GM23338 (cell line): ENCODE measurements at regions not wholly inside any gene's neighbourhood (a gene's known extent, or its start where the extent isn't known, plus 50 kb on each side); places are given as distances from the start of the nearest gene placed in this dataset.

Experiments
- ATAC-seq: fragments of 200-7000 bp; cut with Tn5 transposase; 3 replicates; pipeline ENCODE4 v1.9.1; 2020
- DNase-seq: peaks from one replicate; pipeline ENCODE4 v3.0.0-alpha.2; 2015; ENCODE audit warnings: low spot score
- H2AFZ ChIP-seq: fragments of 200-600 bp; sonication (generic); 2 replicates; pipeline ENCODE4 v1.8.0; 2016; ENCODE audit warnings: antibody characterized with exemption, mild to moderate bottlenecking, moderate library complexity
- H3F3A ChIP-seq: fragments of 200-600 bp; sonication (generic); replicated peaks from 2 replicates; pipeline ENCODE4 v1.8.0; 2017; ENCODE audit warnings: antibody characterized with exemption, mixed run types, low read depth
- H3K27ac ChIP-seq: fragments of 200-600 bp; sonication (generic); 2 replicates; pipeline ENCODE4 v1.6.1; 2016; ENCODE audit warnings: low read depth
- H3K27me3 ChIP-seq: fragments of 200-600 bp; sonication (generic); 2 replicates; pipeline ENCODE4 v1.8.0; 2016; ENCODE audit warnings: mild to moderate bottlenecking, mixed run types, moderate library complexity; ENCODE audit not compliant: insufficient read depth
- H3K36me3 ChIP-seq: fragments of 200-600 bp; sonication (generic); 2 replicates; pipeline ENCODE4 v1.8.0; 2016; ENCODE audit warnings: mild to moderate bottlenecking; ENCODE audit not compliant: insufficient read depth
- H3K4me1 ChIP-seq: fragments of 200-600 bp; sonication (generic); 2 replicates; pipeline ENCODE4 v1.8.0; 2016; ENCODE audit warnings: mild to moderate bottlenecking, moderate library complexity; ENCODE audit not compliant: insufficient read depth
- H3K4me2 ChIP-seq: fragments of 200-600 bp; sonication (generic); 2 replicates; pipeline ENCODE4 v1.7.1; 2017; ENCODE audit warnings: mixed run types
- H3K4me3 ChIP-seq: fragments of 200-600 bp; sonication (generic); 2 replicates; pipeline ENCODE4 v1.6.1; 2016; ENCODE audit warnings: mixed run types
- H3K79me2 ChIP-seq: fragments of 200-600 bp; sonication (generic); replicated peaks from 2 replicates; pipeline ENCODE4 v1.8.0; 2017; ENCODE audit warnings: mild to moderate bottlenecking; ENCODE audit not compliant: insufficient read depth
- H3K9me2 ChIP-seq: fragments of 200-600 bp; sonication (generic); 2 replicates; pipeline ENCODE4 v1.8.0; 2017; ENCODE audit not compliant: insufficient read depth
- H4K20me1 ChIP-seq: fragments of 200-600 bp; sonication (generic); replicated peaks from 2 replicates; pipeline ENCODE4 v1.8.0; 2017; ENCODE audit warnings: mild to moderate bottlenecking; ENCODE audit not compliant: insufficient read depth
- H3K27ac Mint-ChIP-seq: 2 replicates; pipeline ENCODE4 v1.8.0; 2020; ENCODE audit warnings: inconsistent platforms, mild to moderate bottlenecking, moderate library complexity, mixed read lengths
- H3K27me3 Mint-ChIP-seq: 3 replicates; pipeline ENCODE4 v1.8.0; 2022; ENCODE audit warnings: low read depth, mild to moderate bottlenecking, moderate library complexity, mixed read lengths, inconsistent platforms; ENCODE audit not compliant: insufficient read depth, poor library complexity
- H3K36me3 Mint-ChIP-seq: 3 replicates; pipeline ENCODE4 v1.8.0; 2021; ENCODE audit warnings: low read depth, mild to moderate bottlenecking, inconsistent platforms, moderate library complexity, mixed read lengths
- H3K4me1 Mint-ChIP-seq: 3 replicates; pipeline ENCODE4 v1.8.0; 2020; ENCODE audit warnings: mild to moderate bottlenecking, inconsistent platforms, mixed read lengths
- H3K4me3 Mint-ChIP-seq: 3 replicates; pipeline ENCODE4 v1.8.0; 2021; ENCODE audit warnings: moderate library complexity, mild to moderate bottlenecking, inconsistent platforms, mixed read lengths
- H3K9me3 Mint-ChIP-seq: 3 replicates; pipeline ENCODE4 v1.8.0; 2020; ENCODE audit warnings: moderate library complexity, mild to moderate bottlenecking, inconsistent platforms, mixed read lengths
- CREB1 ChIP-seq: fragments of 250-450 bp; sonication (Bioruptor Pico); IDR thresholded peaks from 2 replicates; pipeline ENCODE4 v1.5.0; 2020; ENCODE audit warnings: low read depth, mild to moderate bottlenecking, moderate library complexity
- CTCF ChIP-seq, 2 experiments: fragments of 200-600 bp in 1 of 2; sonication (generic) in 1 of 2; conservative IDR thresholded peaks; 2 replicates each; pipeline versions ENCODE4 v1.5.1 to v1.6.1; 2016 to 2017; ENCODE audit warnings: antibody characterized with exemption in 2 of 2, low read depth in 2 of 2, mild to moderate bottlenecking in 2 of 2, moderate library complexity in 1 of 2
- ETS1 ChIP-seq: IDR thresholded peaks from 2 replicates; pipeline ENCODE4 v1.6.1; 2016; ENCODE audit warnings: antibody characterized with exemption
- EZH2 ChIP-seq: fragments of 200-600 bp; sonication (generic); IDR thresholded peaks from one replicate; pipeline ENCODE4 v1.8.0; 2017; ENCODE audit warnings: antibody characterized with exemption, mild to moderate bottlenecking, low read depth; ENCODE audit not compliant: unreplicated experiment
- EZH2phosphoT487 ChIP-seq: fragments of 200-600 bp; sonication (generic); IDR thresholded peaks from one replicate; pipeline ENCODE4 v1.8.1; 2018; ENCODE audit warnings: antibody characterized with exemption; ENCODE audit not compliant: unreplicated experiment
- JUNB ChIP-seq: IDR thresholded peaks from one replicate; pipeline ENCODE4 v1.6.1; 2016; ENCODE audit warnings: antibody characterized with exemption; ENCODE audit not compliant: unreplicated experiment
- NANOG ChIP-seq: IDR thresholded peaks from 2 replicates; pipeline ENCODE4 v1.6.1; 2016; ENCODE audit warnings: antibody characterized with exemption, borderline replicate concordance
- POLR2AphosphoS5 ChIP-seq: IDR thresholded peaks from 2 replicates; pipeline ENCODE4 v1.6.1; 2016; ENCODE audit warnings: antibody characterized with exemption, low read depth
- REST ChIP-seq: IDR thresholded peaks from one replicate; pipeline ENCODE4 v1.6.1; 2018; ENCODE audit warnings: antibody characterized with exemption; ENCODE audit not compliant: unreplicated experiment
- STAT1 ChIP-seq: IDR thresholded peaks from one replicate; pipeline ENCODE4 v1.6.1; 2016; ENCODE audit warnings: antibody characterized with exemption; ENCODE audit not compliant: unreplicated experiment
- ZNF114 ChIP-seq: fragments of 250-450 bp; sonication (Bioruptor Pico); IDR thresholded peaks from 2 replicates; pipeline ENCODE4 v1.5.0; 2020; ENCODE audit warnings: mild to moderate bottlenecking, moderate library complexity
- ZNF331 ChIP-seq: fragments of 250-450 bp; sonication (Bioruptor Pico); IDR thresholded peaks from 2 replicates; pipeline ENCODE4 v1.5.0; 2020; ENCODE audit warnings: low read depth, mild to moderate bottlenecking, moderate library complexity
- ZNF462 ChIP-seq: fragments of 250-450 bp; sonication (Bioruptor Pico); IDR thresholded peaks from 2 replicates; pipeline ENCODE4 v1.5.0; 2020; ENCODE audit warnings: mild to moderate bottlenecking, moderate library complexity

- H3K27me3 Mint-ChIP-seq, result peaks cover 11% of the 10 kb centered on the region
- peaks cover 31% of the 10 kb centered on the region; the same call in 2 of the 3 replicates for H3K4me1 Mint-ChIP-seq
- no peaks in the 10 kb centered on the region for H3K36me3 Mint-ChIP-seq
- DNase-seq (peak; percentile 16), ATAC-seq (peak; percentile 12; the same call in 1 of the 3 replicates)
- no peaks in the 10 kb centered on the region for H3K9me2 ChIP-seq
- H3K4me3 Mint-ChIP-seq, result no peak overlapping the region
- peaks cover 8% of the 10 kb centered on the region for H3K9me3 Mint-ChIP-seq
- H4K20me1 ChIP-seq, result no peaks in the 10 kb centered on the region
- no peak overlapping the region for H3K4me2 ChIP-seq
- H3K79me2 ChIP-seq, result no peaks in the 10 kb centered on the region
- no peak overlapping the region for H3K27ac Mint-ChIP-seq
- H3K36me3 ChIP-seq, result no peaks in the 10 kb centered on the region
- H3K27me3 ChIP-seq, result no peaks in the 10 kb centered on the region
- H3K4me1 ChIP-seq, result peaks cover 16% of the 10 kb centered on the region; the same call in 1 of the 2 replicates
- no peaks in the 10 kb centered on the region for H3F3A ChIP-seq
- TF ChIP-seq POLR2AphosphoS5 (no peak), STAT1 (no peak), ZNF462 (CRISPR knock-in tag) (no peak), REST (no peak), ZNF114 (CRISPR knock-in tag) (no peak), CTCF (conservative IDR thresholded peaks at IDR 0.05; ENCODE audit: low read depth in 2 of 2) (no peak), EZH2phosphoT487 (no peak), CREB1 (no peak), ZNF331 (no peak), ETS1 (no peak), NANOG (no peak), EZH2 (no peak), JUNB (no peak)
- no peak overlapping the region for H2AFZ ChIP-seq
- H3K27ac ChIP-seq, result no peak overlapping the region
- no peak overlapping the region for H3K4me3 ChIP-seq
These were observed 188.7 kb upstream of the MSX2 start for GRCh38 chr5:174535669-174536068.
